ENCODE measurements at regions not wholly inside any gene's neighbourhood (a gene's known extent, or its start where the extent isn't known, plus 50 kb on each side); places are given as distances from the start of the nearest gene placed in this dataset.

DNA sequence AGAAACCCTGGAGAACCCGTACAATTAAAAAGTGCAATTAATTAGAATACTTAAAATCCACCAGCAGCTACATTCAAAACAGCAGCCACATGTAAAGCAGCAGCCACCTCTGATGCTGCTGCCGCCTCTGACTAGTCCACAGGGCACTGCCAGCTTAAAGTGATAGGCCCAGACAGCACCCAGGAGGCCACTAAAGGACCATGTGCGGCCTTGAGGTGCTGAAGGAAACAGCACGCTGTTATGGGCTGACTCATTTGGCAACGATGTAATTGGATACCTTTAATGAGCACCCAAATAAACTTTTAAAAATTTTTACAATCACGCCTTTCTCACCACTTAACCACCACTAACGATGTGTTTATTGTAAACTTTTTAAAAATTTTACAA lies 209.3 kb upstream of the NCKAP5 start:
- TF ChIP-seq CTCF (IDR thresholded peaks at IDR 0.05) = no peak
- no peak for TF ChIP-seq ZFX (IDR thresholded peaks at IDR 0.05; ENCODE audit: borderline replicate concordance)

All from 22Rv1 (cell line).